DOHH2 (cell line): ENCODE measurements at regions not wholly inside any gene's neighbourhood (a gene's known extent, or its start where the extent isn't known, plus 50 kb on each side); places are given as distances from the start of the nearest gene placed in this dataset.

Source experiments
- H3F3A ChIP-seq: fragments of 200-600 bp; sonication (generic), shearing (Covaris generic); 2 replicates; pipeline ENCODE4 v1.6.0; 2016; ENCODE audit warnings: antibody characterized with exemption, mild to moderate bottlenecking; ENCODE audit not compliant: control insufficient read depth, insufficient read depth
- H3K27ac ChIP-seq: fragments of 200-600 bp; sonication (generic); 2 replicates; pipeline ENCODE4 v1.5.1; 2014; ENCODE audit warnings: low read depth, mild to moderate bottlenecking, low read length, moderate library complexity
- H3K27me3 ChIP-seq: fragments of 200-600 bp; sonication (generic); 2 replicates; pipeline ENCODE4 v1.6.1; 2014; ENCODE audit warnings: mild to moderate bottlenecking, low read length, mixed read lengths; ENCODE audit not compliant: control insufficient read depth
- H3K36me3 ChIP-seq: fragments of 200-600 bp; sonication (generic); 2 replicates; pipeline ENCODE4 v1.6.1; 2014; ENCODE audit warnings: mild to moderate bottlenecking, low read length, moderate library complexity, mixed read lengths; ENCODE audit not compliant: control insufficient read depth
- H3K4me1 ChIP-seq: fragments of 200-600 bp; sonication (generic); 2 replicates; pipeline ENCODE4 v1.6.1; 2014; ENCODE audit warnings: mild to moderate bottlenecking, low read length, mixed read lengths; ENCODE audit not compliant: control insufficient read depth
- H3K4me2 ChIP-seq: fragments of 200-600 bp; sonication (generic); 2 replicates; pipeline ENCODE4 v1.6.0; 2014; ENCODE audit warnings: mild to moderate bottlenecking, low read length, moderate library complexity
- H3K4me3 ChIP-seq: fragments of 200-600 bp; sonication (generic); 2 replicates; pipeline ENCODE4 v1.5.1; 2014; ENCODE audit warnings: mild to moderate bottlenecking, low read length, mixed read lengths
- H3K79me2 ChIP-seq: fragments of 200-600 bp; sonication (generic); 2 replicates; pipeline ENCODE4 v1.6.1; 2014; ENCODE audit warnings: mild to moderate bottlenecking, low read length, mixed read lengths; ENCODE audit not compliant: control insufficient read depth
- H3K9me2 ChIP-seq: fragments of 200-600 bp; sonication (generic); replicated peaks from 2 replicates; pipeline ENCODE4 v1.6.1; 2014; ENCODE audit warnings: mild to moderate bottlenecking, low read length, mixed read lengths; ENCODE audit not compliant: control insufficient read depth
- H3K9me3 ChIP-seq: fragments of 200-600 bp; sonication (generic); 2 replicates; pipeline ENCODE4 v1.6.1; 2014; ENCODE audit warnings: antibody characterized with exemption, low read length, mixed read lengths; ENCODE audit not compliant: control insufficient read depth, insufficient read depth
- H4K20me1 ChIP-seq: fragments of 200-600 bp; sonication (generic); 2 replicates; pipeline ENCODE4 v1.6.0; 2014; ENCODE audit warnings: low read depth, mild to moderate bottlenecking, antibody characterized with exemption, low read length, moderate library complexity; ENCODE audit not compliant: control insufficient read depth, insufficient read depth
- CTCF ChIP-seq: fragments of 200-600 bp; sonication (generic); IDR thresholded peaks from one replicate; pipeline ENCODE4 v1.5.1; 2014; ENCODE audit warnings: antibody characterized with exemption, mild to moderate bottlenecking, low read depth, low read length; ENCODE audit not compliant: poor library complexity, severe bottlenecking
- EZH2phosphoT487 ChIP-seq: fragments of 200-600 bp; sonication (generic); IDR thresholded peaks from 2 replicates; pipeline ENCODE4 v1.6.1; 2017; ENCODE audit warnings: borderline replicate concordance, mild to moderate bottlenecking, antibody characterized with exemption, low read length, moderate library complexity, mixed read lengths

DNA sequence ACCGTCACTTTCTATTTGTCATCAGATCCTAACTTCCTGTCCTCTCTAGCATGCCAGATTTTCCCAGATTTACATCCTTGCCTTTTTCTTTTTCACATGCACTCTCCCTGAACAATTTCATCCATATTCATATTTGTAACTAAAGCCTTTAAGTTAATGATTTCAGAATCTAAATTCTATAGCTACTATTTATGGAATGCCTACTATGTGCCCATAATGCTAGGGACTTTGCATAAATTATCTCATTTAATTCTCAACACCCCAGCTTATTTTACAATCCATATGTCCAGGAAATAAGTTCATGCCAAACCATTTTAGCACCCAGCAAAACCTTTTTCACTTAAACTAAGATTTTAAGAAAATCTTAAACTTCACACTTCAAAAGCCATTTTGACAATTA lies 531.9 kb downstream of the NUP35 start:
- Histone ChIP-seq H3K79me2 (no peaks in the 10 kb centered on the region), H4K20me1 (no peaks in the 10 kb centered on the region), H3K9me2 (no peaks in the 10 kb centered on the region), H3F3A (no peaks in the 10 kb centered on the region), H3K4me3 (no peak overlapping the region), H3K4me1 (no peaks in the 10 kb centered on the region), H3K27me3 (no peaks in the 10 kb centered on the region), H3K36me3 (no peaks in the 10 kb centered on the region), H3K4me2 (no peak overlapping the region), H3K9me3 (no peaks in the 10 kb centered on the region), H3K27ac (no peak overlapping the region)
- no peak for TF ChIP-seq CTCF
- no peak for TF ChIP-seq EZH2phosphoT487

GRCh38 chr2:183665425-183665824 lies 541.2 kb downstream of the NUP35 start:
- H3K79me2 ChIP-seq = no peaks in the 10 kb centered on the region
- TF ChIP-seq EZH2phosphoT487 (no peak), CTCF (no peak)
- H3K4me2 ChIP-seq = no peak overlapping the region
- H4K20me1 ChIP-seq = no peaks in the 10 kb centered on the region
- H3K9me3 ChIP-seq = no peaks in the 10 kb centered on the region
- peaks cover 3% of the 10 kb centered on the region; the same call in 1 of the 2 replicates for H3K9me2 ChIP-seq
- H3K27ac ChIP-seq = no peak overlapping the region
- H3K36me3 ChIP-seq = no peaks in the 10 kb centered on the region
- H3K27me3 ChIP-seq = no peaks in the 10 kb centered on the region
- H3F3A ChIP-seq = no peaks in the 10 kb centered on the region
- H3K4me1 ChIP-seq = no peaks in the 10 kb centered on the region
- no peak overlapping the region for H3K4me3 ChIP-seq

- H3K27ac ChIP-seq = no peak overlapping the region
- H3K27me3 ChIP-seq = no peaks in the 10 kb centered on the region
- H3K9me2 ChIP-seq = peaks cover 3% of the 10 kb centered on the region; the same call in 1 of the 2 replicates
- no peaks in the 10 kb centered on the region for H3K9me3 ChIP-seq
- no peak overlapping the region for H3K4me2 ChIP-seq
- H4K20me1 ChIP-seq = no peaks in the 10 kb centered on the region
- H3F3A ChIP-seq = no peaks in the 10 kb centered on the region
- H3K4me1 ChIP-seq = no peaks in the 10 kb centered on the region
- no peak for TF ChIP-seq EZH2phosphoT487
- TF ChIP-seq CTCF = no peak
- no peak overlapping the region for H3K4me3 ChIP-seq
- H3K36me3 ChIP-seq = no peaks in the 10 kb centered on the region
- no peaks in the 10 kb centered on the region for H3K79me2 ChIP-seq
These were observed 541.8 kb downstream of the NUP35 start for GRCh38 chr2:183666031-183666430.
